ENCODE measurements at regions not wholly inside any gene's neighbourhood (a gene's known extent, or its start where the extent isn't known, plus 50 kb on each side); places are given as distances from the start of the nearest gene placed in this dataset.

DNA sequence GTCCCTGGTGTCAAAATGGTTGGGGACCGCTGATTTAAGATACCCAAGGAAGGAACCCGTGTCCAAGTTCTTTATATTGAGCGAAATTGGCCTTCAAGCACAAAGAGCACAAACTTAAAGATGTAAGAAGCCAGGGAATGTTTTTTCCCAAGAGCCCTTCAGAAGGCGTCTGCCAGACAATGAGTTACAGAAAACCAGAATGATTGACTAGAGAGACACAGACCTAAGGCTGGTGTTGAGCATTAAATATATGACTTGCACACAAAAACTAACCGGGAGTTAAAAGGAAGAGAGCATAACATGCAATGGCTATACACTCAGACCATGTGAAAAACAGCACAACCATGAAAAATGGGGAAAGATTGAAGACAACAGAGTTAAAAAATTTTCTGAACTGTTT, 157.5 kb upstream of the FAM9B start:
- dilution Hi-C loops (cut with HindIII; ENCODE audit: low sequenced_read_pairs, unreplicated experiment) (no loop called here), intact Hi-C loops (cut with micrococcal nuclease) (no loop called here), in situ Hi-C loops (cut with MboI; ENCODE audit: low sequenced_read_pairs) (no loop called here)
- Histone ChIP-seq H3K4me3 (ENCODE audit: insufficient read depth, low read depth, low read length) (no peak overlapping the region), H2BK120ac (ENCODE audit: low read depth, low read length) (no peak overlapping the region), H3K4me1 (ENCODE audit: control insufficient read depth, insufficient read depth, low read length) (no peaks in the 10 kb centered on the region), H3K36me3 (ENCODE audit: control insufficient read depth, insufficient read depth, low read length) (no peaks in the 10 kb centered on the region), H3K79me1 (ENCODE audit: low read depth in 1 of 2, low read length in 2 of 2) (no peaks in the 10 kb centered on the region), H4K20me1 (ENCODE audit: insufficient read depth, low read length) (no peaks in the 10 kb centered on the region), H4K91ac (ENCODE audit: insufficient read depth, low read depth, low read length) (no peak overlapping the region), H3K4me2 (ENCODE audit: low read depth, low read length) (no peak overlapping the region), H3K23ac (ENCODE audit: low read depth, low read length) (no peak overlapping the region), H4K8ac (ENCODE audit: low read depth in 2 of 2, low read length in 2 of 2) (no peak overlapping the region), H3K14ac (replicated peaks; ENCODE audit: low read depth, low read length) (no peak overlapping the region), H3K18ac (ENCODE audit: low read depth, low read length) (no peak overlapping the region), H3K27ac (ENCODE audit: insufficient read depth, low read length) (no peak overlapping the region), H3K9me1 (ENCODE audit: insufficient read depth, low read length) (0 out of 2 replicates have a peak, but pooled peaks cover 4% of the 10 kb centered on the region), H3K9me3 (ENCODE audit: control insufficient read depth, insufficient read depth, low read length) (no peaks in the 10 kb centered on the region), H2BK20ac (ENCODE audit: low read depth, low read length) (no peak overlapping the region), H3K27me3 (ENCODE audit: control insufficient read depth, insufficient read depth, low read length) (no peaks in the 10 kb centered on the region), H2AK5ac (ENCODE audit: low read depth, low read length) (no peak overlapping the region), H4K5ac (ENCODE audit: low read depth, low read length) (no peak overlapping the region), H2AFZ (replicated peaks; ENCODE audit: low read length, poor library complexity) (no peak overlapping the region), H3K4ac (ENCODE audit: low read depth, low read length) (no peak overlapping the region), H2BK15ac (ENCODE audit: low read depth, low read length) (no peak overlapping the region), H2AK9ac (replicated peaks; ENCODE audit: low read depth, low read length, poor library complexity) (no peak overlapping the region), H3K9ac (ENCODE audit: low read depth, low read length) (no peak overlapping the region), H3K56ac (ENCODE audit: extremely low read depth, insufficient read depth, low read length) (no peak overlapping the region), H2BK5ac (ENCODE audit: low read depth, low read length, poor library complexity, severe bottlenecking) (no peak overlapping the region)
- BruUV-seq (replicated peaks), result no TSS peak
- DNase-seq, result no peak
- ChIA-PET CTCF (no interaction called here), POLR2A (ENCODE audit: unreplicated experiment) (no interaction called here)
- TF ChIP-seq, protein P1, sequence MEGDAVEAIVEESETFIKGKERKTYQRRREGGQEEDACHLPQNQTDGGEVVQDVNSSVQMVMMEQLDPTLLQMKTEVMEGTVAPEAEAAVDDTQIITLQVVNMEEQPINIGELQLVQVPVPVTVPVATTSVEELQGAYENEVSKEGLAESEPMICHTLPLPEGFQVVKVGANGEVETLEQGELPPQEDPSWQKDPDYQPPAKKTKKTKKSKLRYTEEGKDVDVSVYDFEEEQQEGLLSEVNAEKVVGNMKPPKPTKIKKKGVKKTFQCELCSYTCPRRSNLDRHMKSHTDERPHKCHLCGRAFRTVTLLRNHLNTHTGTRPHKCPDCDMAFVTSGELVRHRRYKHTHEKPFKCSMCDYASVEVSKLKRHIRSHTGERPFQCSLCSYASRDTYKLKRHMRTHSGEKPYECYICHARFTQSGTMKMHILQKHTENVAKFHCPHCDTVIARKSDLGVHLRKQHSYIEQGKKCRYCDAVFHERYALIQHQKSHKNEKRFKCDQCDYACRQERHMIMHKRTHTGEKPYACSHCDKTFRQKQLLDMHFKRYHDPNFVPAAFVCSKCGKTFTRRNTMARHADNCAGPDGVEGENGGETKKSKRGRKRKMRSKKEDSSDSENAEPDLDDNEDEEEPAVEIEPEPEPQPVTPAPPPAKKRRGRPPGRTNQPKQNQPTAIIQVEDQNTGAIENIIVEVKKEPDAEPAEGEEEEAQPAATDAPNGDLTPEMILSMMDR (conservative IDR thresholded peaks at IDR 0.05; ENCODE audit: low read depth, low read length), result no peak
- TF ChIP-seq NFE2L2 (IDR thresholded peaks at IDR 0.05; ENCODE audit: low read depth, low read length) (no peak), CHD1 (IDR thresholded peaks at IDR 0.05; ENCODE audit: low read depth, low read length) (no peak), SMC3 (IDR thresholded peaks at IDR 0.05; ENCODE audit: low read depth, low read length) (no peak), RAD21 (IDR thresholded peaks at IDR 0.05; ENCODE audit: low read length) (no peak), MAZ (IDR thresholded peaks at IDR 0.05; ENCODE audit: borderline replicate concordance, low read depth, low read length) (no peak), BHLHE40 (IDR thresholded peaks at IDR 0.05; ENCODE audit: low read depth, low read length) (no peak)
- TF ChIP-seq, protein P2, sequence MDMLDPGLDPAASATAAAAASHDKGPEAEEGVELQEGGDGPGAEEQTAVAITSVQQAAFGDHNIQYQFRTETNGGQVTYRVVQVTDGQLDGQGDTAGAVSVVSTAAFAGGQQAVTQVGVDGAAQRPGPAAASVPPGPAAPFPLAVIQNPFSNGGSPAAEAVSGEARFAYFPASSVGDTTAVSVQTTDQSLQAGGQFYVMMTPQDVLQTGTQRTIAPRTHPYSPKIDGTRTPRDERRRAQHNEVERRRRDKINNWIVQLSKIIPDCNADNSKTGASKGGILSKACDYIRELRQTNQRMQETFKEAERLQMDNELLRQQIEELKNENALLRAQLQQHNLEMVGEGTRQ (IDR thresholded peaks at IDR 0.05; ENCODE audit: low read depth, low read length), result no peak
- ATAC-seq (ENCODE audit: low read depth), result no peak
- WGBS, 2 experiments (ENCODE audit: extremely low coverage in 2 of 2, insufficient read length in 1 of 2), result no CpG with 5 or more reads among the region's 5 CpGs

All from IMR-90 (cell line).